DOHH2 (cell line): ENCODE measurements at regions not wholly inside any gene's neighbourhood (a gene's known extent, or its start where the extent isn't known, plus 50 kb on each side); places are given as distances from the start of the nearest gene placed in this dataset.

Experiments
- H3F3A ChIP-seq: fragments of 200-600 bp; sonication (generic), shearing (Covaris generic); 2 replicates; pipeline ENCODE4 v1.6.0; 2016; ENCODE audit warnings: antibody characterized with exemption, mild to moderate bottlenecking; ENCODE audit not compliant: control insufficient read depth, insufficient read depth
- H3K27ac ChIP-seq: fragments of 200-600 bp; sonication (generic); 2 replicates; pipeline ENCODE4 v1.5.1; 2014; ENCODE audit warnings: low read depth, mild to moderate bottlenecking, low read length, moderate library complexity
- H3K27me3 ChIP-seq: fragments of 200-600 bp; sonication (generic); 2 replicates; pipeline ENCODE4 v1.6.1; 2014; ENCODE audit warnings: mild to moderate bottlenecking, low read length, mixed read lengths; ENCODE audit not compliant: control insufficient read depth
- H3K36me3 ChIP-seq: fragments of 200-600 bp; sonication (generic); 2 replicates; pipeline ENCODE4 v1.6.1; 2014; ENCODE audit warnings: mild to moderate bottlenecking, low read length, moderate library complexity, mixed read lengths; ENCODE audit not compliant: control insufficient read depth
- H3K4me1 ChIP-seq: fragments of 200-600 bp; sonication (generic); 2 replicates; pipeline ENCODE4 v1.6.1; 2014; ENCODE audit warnings: mild to moderate bottlenecking, low read length, mixed read lengths; ENCODE audit not compliant: control insufficient read depth
- H3K4me2 ChIP-seq: fragments of 200-600 bp; sonication (generic); 2 replicates; pipeline ENCODE4 v1.6.0; 2014; ENCODE audit warnings: mild to moderate bottlenecking, low read length, moderate library complexity
- H3K4me3 ChIP-seq: fragments of 200-600 bp; sonication (generic); 2 replicates; pipeline ENCODE4 v1.5.1; 2014; ENCODE audit warnings: mild to moderate bottlenecking, low read length, mixed read lengths
- H3K79me2 ChIP-seq: fragments of 200-600 bp; sonication (generic); 2 replicates; pipeline ENCODE4 v1.6.1; 2014; ENCODE audit warnings: mild to moderate bottlenecking, low read length, mixed read lengths; ENCODE audit not compliant: control insufficient read depth
- H3K9me2 ChIP-seq: fragments of 200-600 bp; sonication (generic); replicated peaks from 2 replicates; pipeline ENCODE4 v1.6.1; 2014; ENCODE audit warnings: mild to moderate bottlenecking, low read length, mixed read lengths; ENCODE audit not compliant: control insufficient read depth
- H3K9me3 ChIP-seq: fragments of 200-600 bp; sonication (generic); 2 replicates; pipeline ENCODE4 v1.6.1; 2014; ENCODE audit warnings: antibody characterized with exemption, low read length, mixed read lengths; ENCODE audit not compliant: control insufficient read depth, insufficient read depth
- H4K20me1 ChIP-seq: fragments of 200-600 bp; sonication (generic); 2 replicates; pipeline ENCODE4 v1.6.0; 2014; ENCODE audit warnings: low read depth, mild to moderate bottlenecking, antibody characterized with exemption, low read length, moderate library complexity; ENCODE audit not compliant: control insufficient read depth, insufficient read depth
- EZH2phosphoT487 ChIP-seq: fragments of 200-600 bp; sonication (generic); IDR thresholded peaks from 2 replicates; pipeline ENCODE4 v1.6.1; 2017; ENCODE audit warnings: borderline replicate concordance, mild to moderate bottlenecking, antibody characterized with exemption, low read length, moderate library complexity, mixed read lengths
- TF ChIP-seq, protein P1 (sequence below): fragments of 200-600 bp; sonication (generic); IDR thresholded peaks from one replicate; pipeline ENCODE4 v1.5.1; 2014; ENCODE audit warnings: antibody characterized with exemption, mild to moderate bottlenecking, low read depth, low read length; ENCODE audit not compliant: poor library complexity, severe bottlenecking

GRCh38 chr12:46608431-46609272, 217.1 kb downstream of the SLC38A4 start:
- Histone ChIP-seq H4K20me1 (no peaks in the 10 kb centered on the region), H3K9me3 (no peaks in the 10 kb centered on the region), H3K27me3 (no peaks in the 10 kb centered on the region), H3K79me2 (no peaks in the 10 kb centered on the region), H3K4me2 (no peak overlapping the region), H3K27ac (no peak overlapping the region), H3K4me3 (no peak overlapping the region), H3K36me3 (no peaks in the 10 kb centered on the region), H3F3A (no peaks in the 10 kb centered on the region), H3K4me1 (no peaks in the 10 kb centered on the region), H3K9me2 (no peaks in the 10 kb centered on the region; the same call in 1 of the 2 replicates)
- TF ChIP-seq EZH2phosphoT487 = no peak
- TF ChIP-seq, protein P1, sequence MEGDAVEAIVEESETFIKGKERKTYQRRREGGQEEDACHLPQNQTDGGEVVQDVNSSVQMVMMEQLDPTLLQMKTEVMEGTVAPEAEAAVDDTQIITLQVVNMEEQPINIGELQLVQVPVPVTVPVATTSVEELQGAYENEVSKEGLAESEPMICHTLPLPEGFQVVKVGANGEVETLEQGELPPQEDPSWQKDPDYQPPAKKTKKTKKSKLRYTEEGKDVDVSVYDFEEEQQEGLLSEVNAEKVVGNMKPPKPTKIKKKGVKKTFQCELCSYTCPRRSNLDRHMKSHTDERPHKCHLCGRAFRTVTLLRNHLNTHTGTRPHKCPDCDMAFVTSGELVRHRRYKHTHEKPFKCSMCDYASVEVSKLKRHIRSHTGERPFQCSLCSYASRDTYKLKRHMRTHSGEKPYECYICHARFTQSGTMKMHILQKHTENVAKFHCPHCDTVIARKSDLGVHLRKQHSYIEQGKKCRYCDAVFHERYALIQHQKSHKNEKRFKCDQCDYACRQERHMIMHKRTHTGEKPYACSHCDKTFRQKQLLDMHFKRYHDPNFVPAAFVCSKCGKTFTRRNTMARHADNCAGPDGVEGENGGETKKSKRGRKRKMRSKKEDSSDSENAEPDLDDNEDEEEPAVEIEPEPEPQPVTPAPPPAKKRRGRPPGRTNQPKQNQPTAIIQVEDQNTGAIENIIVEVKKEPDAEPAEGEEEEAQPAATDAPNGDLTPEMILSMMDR = no peak

- H3K27me3 ChIP-seq = no peaks in the 10 kb centered on the region
Observed at GRCh38 chr12:46604684-46605083, 221.1 kb downstream of the SLC38A4 start.

DNA sequence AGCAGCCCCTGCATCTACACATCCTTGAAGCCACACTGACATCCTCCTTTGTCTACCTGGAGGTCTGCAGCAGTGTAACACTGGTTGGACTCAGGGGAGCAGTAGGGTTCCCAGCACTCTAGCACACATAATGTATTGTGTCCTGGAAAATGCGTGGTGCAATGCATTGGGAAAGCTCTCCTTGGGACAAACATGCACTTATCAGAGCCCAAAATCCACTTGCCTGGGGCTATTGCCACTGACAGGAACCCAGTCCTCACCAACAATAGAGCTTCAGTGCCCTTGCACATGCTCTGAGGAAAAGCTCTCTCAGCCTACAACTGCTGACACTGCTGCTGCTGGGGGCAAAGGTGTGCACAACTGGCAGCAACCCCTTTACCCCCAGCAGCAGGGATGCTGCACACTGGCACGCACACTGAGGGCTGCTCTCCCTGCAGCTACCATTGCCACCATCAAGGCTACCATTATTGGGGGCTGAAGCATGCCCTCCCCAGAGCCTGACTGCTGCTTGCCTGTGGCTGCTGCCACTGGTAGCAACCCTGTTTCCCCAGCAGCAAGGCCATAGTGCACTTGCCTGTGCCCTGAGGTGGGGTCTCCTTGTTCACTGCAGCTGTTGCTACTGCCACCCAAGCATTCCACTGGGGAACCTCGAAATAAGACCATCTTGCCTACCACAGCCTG, 221.9 kb downstream of the SLC38A4 start:
- Histone ChIP-seq H3K36me3 (no peaks in the 10 kb centered on the region), H3K4me3 (no peak overlapping the region), H3K9me2 (no peaks in the 10 kb centered on the region; the same call in 1 of the 2 replicates)

More at GRCh38 chr12:46604684-46605083, 221.1 kb downstream of the SLC38A4 start:
- no peaks in the 10 kb centered on the region for H3F3A ChIP-seq
- no peaks in the 10 kb centered on the region; the same call in 1 of the 2 replicates for H3K9me2 ChIP-seq
- H3K36me3 ChIP-seq = no peaks in the 10 kb centered on the region
- H3K4me3 ChIP-seq = no peak overlapping the region
- no peak overlapping the region for H3K27ac ChIP-seq
- H3K4me2 ChIP-seq = no peak overlapping the region
- no peaks in the 10 kb centered on the region for H3K9me3 ChIP-seq
- TF ChIP-seq, protein P1 = no peak
- no peak for TF ChIP-seq EZH2phosphoT487
- H3K4me1 ChIP-seq = no peaks in the 10 kb centered on the region
- no peaks in the 10 kb centered on the region for H3K79me2 ChIP-seq
- H4K20me1 ChIP-seq = no peaks in the 10 kb centered on the region

More for the DNA sequence above, 221.9 kb downstream of the SLC38A4 start:
- TF ChIP-seq, protein P1 = no peak
- no peak for TF ChIP-seq EZH2phosphoT487
- Histone ChIP-seq H3K27me3 (no peaks in the 10 kb centered on the region), H3K9me3 (no peaks in the 10 kb centered on the region), H3K27ac (no peak overlapping the region), H3K79me2 (no peaks in the 10 kb centered on the region), H3F3A (no peaks in the 10 kb centered on the region), H3K4me2 (no peak overlapping the region), H3K4me1 (no peaks in the 10 kb centered on the region), H4K20me1 (no peaks in the 10 kb centered on the region)
